ENCODE measurements at regions not wholly inside any gene's neighbourhood (a gene's known extent, or its start where the extent isn't known, plus 50 kb on each side); places are given as distances from the start of the nearest gene placed in this dataset.
"Not testable (repeated sequence)": the region's sequence is repeated elsewhere in the genome, so short reads cannot be mapped to it uniquely, and the experiment has no call there.

DNA sequence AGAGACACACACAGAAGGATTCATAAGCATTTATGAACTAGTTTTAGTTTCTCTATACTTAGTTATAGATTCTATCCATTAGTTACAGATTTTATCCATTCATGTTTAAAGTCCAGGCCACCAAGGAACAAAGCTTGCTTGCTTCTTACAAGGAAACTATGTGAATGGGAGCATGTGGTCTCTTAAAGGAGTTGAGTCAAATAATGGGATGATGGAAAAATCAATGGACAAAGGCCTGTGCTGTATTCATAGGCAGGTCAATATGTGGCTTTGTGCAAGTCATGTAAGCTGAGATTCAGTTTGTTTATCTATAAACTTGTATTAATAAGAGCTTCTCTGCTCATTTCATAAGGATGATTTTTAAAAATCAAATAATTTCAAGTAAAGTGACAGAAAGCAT lies 172.8 kb upstream of the CDK1 start:
- TF ChIP-seq, protein P1, sequence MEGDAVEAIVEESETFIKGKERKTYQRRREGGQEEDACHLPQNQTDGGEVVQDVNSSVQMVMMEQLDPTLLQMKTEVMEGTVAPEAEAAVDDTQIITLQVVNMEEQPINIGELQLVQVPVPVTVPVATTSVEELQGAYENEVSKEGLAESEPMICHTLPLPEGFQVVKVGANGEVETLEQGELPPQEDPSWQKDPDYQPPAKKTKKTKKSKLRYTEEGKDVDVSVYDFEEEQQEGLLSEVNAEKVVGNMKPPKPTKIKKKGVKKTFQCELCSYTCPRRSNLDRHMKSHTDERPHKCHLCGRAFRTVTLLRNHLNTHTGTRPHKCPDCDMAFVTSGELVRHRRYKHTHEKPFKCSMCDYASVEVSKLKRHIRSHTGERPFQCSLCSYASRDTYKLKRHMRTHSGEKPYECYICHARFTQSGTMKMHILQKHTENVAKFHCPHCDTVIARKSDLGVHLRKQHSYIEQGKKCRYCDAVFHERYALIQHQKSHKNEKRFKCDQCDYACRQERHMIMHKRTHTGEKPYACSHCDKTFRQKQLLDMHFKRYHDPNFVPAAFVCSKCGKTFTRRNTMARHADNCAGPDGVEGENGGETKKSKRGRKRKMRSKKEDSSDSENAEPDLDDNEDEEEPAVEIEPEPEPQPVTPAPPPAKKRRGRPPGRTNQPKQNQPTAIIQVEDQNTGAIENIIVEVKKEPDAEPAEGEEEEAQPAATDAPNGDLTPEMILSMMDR (IDR thresholded peaks at IDR 0.05; ENCODE audit: low read depth, low read length, missing control alignments): no peak
- H3K4me3 ChIP-seq (ENCODE audit: low read depth, low read length): no peak overlapping the region
- in situ Hi-C loops (cut with HindIII; ENCODE audit: low sequenced_read_pairs): no loop called here
- DNase-seq (ENCODE audit: low read depth): no peak

DNA sequence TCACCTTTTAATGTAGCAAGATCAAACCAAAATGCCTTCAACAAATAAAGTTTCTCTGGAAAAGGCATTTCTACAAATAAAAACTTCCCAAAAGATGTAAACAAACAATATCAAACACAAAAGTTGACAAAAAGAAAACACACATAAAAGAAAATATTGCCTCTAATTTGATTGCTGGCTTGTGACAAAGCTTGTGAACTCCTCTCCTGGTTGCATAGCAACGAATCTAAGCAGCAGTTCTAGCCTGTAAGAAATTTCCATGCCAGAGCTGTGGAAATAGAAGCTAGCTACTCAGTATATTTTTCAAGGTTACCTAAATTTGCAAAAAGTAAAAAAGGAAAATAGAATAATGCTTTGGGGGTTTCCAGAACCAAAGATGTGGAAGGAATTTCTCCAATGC lies 173.9 kb upstream of the CDK1 start:
- TF ChIP-seq, protein P1 (IDR thresholded peaks at IDR 0.05; ENCODE audit: low read depth, low read length, missing control alignments): no peak
- DNase-seq (ENCODE audit: low read depth): no peak
- H3K4me3 ChIP-seq (ENCODE audit: low read depth, low read length): no peak overlapping the region
- in situ Hi-C loops (cut with HindIII; ENCODE audit: low sequenced_read_pairs): no loop called here

DNA sequence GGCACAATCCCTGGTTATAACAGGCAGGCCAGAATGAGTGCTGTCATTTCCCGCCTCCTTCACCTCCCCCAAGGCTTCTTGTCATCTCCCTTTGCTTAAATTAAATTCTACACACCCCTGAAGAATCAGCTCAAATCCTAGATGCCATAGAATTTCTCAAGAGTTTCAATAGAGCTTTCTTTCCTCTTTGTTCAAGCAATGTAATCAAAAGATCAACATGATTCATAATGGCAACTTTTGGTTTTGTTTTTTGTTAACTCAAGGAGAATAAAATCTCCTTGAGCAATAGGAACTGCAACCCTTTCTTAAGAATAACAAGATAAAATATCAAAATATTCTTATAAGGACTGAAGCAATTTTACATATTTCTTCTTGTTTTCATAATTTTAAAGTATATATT lies 180.8 kb upstream of the CDK1 start:
- H3K4me3 ChIP-seq (ENCODE audit: low read depth, low read length): no peak overlapping the region
- in situ Hi-C loops (cut with HindIII; ENCODE audit: low sequenced_read_pairs): no loop called here
- TF ChIP-seq, protein P1 (IDR thresholded peaks at IDR 0.05; ENCODE audit: low read depth, low read length, missing control alignments): no peak
- DNase-seq (ENCODE audit: low read depth): no peak

DNA sequence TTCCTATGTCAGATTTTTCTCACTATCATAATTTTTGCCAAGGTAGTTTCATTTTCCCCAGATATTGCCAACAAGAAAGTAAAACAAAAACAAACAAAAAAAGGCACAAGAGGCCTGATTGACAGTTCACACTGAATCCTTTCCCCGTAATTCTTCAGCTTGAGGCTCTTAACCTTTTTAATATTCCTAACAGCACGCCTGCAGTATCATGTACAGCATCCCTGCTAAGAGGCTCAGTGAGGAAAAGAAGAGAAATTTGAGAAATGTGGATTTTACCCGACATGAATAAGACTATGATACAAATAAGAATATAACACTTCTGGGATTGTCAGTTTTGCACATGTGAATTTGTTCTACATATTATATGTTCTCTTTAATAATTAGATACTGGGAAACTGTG lies 182.4 kb upstream of the CDK1 start:
- TF ChIP-seq, protein P1 (IDR thresholded peaks at IDR 0.05; ENCODE audit: low read depth, low read length, missing control alignments): no peak
- in situ Hi-C loops (cut with HindIII; ENCODE audit: low sequenced_read_pairs): no loop called here
- H3K4me3 ChIP-seq (ENCODE audit: low read depth, low read length): no peak overlapping the region
- no peak for DNase-seq (ENCODE audit: low read depth)

DNA sequence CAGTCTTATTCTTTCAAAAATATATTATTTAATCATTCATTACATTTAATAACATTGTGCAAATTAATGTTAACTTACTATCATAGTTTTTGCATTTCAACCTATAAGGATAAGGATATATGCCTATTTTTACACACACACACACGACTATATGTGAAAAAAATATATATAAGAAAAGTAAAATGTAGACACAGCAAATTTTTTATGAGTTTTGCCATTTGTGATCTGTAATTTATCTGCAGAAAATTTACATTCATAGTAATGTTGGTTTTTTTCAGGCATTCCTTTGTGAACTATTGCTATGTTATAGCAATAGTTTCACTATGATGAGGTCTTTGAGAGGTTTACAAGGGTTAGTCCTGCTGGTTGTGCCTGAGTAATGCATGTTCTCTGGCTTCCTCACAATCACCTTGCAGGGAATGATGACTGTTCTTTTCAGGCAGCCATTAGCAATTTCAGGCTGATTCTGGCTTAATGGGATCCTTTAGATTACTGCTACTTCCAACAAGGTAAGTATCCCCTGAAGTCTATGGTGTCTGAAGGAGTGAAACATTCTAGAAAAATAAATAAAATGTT lies 183.7 kb upstream of the CDK1 start:
- in situ Hi-C loops (cut with HindIII; ENCODE audit: low sequenced_read_pairs): no loop called here
- TF ChIP-seq, protein P1 (IDR thresholded peaks at IDR 0.05; ENCODE audit: low read depth, low read length, missing control alignments): peak; percentile 29
- H3K4me3 ChIP-seq (ENCODE audit: low read depth, low read length): no peak overlapping the region
- no peak for DNase-seq (ENCODE audit: low read depth)

DNA sequence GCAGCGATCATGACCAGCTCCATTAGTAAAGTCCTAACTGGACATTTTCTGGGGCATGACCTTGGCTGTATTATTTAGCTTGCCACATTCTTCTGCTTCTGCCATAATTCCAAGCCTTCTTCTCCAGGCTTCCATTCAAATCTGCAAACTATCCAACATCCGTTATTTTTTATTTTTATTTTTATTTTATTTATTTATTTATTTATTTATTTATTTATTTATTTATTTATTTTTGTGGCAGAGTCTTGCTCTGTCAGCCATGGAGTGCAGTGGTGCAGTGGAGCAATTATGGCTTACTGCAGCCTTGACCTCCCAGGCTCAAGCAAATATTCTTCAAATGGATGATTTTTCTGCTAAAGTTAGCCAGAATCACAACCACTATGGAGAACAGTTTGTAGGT lies 187.2 kb upstream of the CDK1 start:
- no peak for DNase-seq (ENCODE audit: low read depth)
- no peak overlapping the region for H3K4me3 ChIP-seq (ENCODE audit: low read depth, low read length)
- in situ Hi-C loops (cut with HindIII; ENCODE audit: low sequenced_read_pairs): no loop called here
- TF ChIP-seq, protein P1 (IDR thresholded peaks at IDR 0.05; ENCODE audit: low read depth, low read length, missing control alignments): no peak

DNA sequence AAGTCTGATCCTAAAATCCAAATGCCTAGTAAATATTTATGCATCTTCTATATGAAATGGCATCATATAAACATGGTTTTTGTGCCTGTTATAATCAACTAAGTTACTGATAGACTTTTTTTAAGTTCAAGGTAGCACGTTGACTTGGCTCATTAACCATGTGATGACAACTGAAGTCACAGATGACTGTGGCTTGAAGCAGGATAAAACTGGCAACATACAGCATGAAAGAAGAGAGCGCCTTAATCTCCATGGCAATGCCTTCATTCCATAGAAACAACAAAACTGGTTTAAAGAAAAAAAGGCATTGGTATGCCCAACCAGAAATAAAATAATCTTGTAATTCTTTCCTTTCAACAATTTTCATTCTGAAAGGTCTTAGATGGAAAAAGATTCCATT lies 188.9 kb upstream of the CDK1 start:
- TF ChIP-seq, protein P1 (IDR thresholded peaks at IDR 0.05; ENCODE audit: low read depth, low read length, missing control alignments): no peak
- DNase-seq (ENCODE audit: low read depth): no peak
- no peak overlapping the region for H3K4me3 ChIP-seq (ENCODE audit: low read depth, low read length)
- in situ Hi-C loops (cut with HindIII; ENCODE audit: low sequenced_read_pairs): no loop called here

DNA sequence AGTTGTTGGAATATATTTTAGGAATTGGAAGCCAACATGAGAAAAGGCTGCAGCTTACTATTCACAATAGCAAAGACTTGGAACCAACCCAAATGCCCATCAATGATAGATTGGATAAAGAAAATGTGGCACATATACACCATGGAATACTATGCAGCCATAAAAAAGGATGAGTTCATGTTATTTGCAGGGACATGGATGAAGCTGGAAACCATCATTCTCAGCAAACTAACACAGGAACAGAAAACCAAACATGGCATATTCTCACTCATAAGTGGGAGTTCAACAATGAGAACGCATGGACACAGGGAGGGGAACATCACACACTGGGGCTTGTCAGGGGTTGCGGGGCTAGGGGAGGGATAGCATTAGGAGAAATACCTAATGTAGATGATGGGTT lies 192.1 kb upstream of the ANK3 start:
- DNase-seq (ENCODE audit: low read depth); H3K4me3 ChIP-seq (ENCODE audit: low read depth, low read length); in situ Hi-C loops (cut with HindIII; ENCODE audit: low sequenced_read_pairs): not testable (repeated sequence)

Measured in astrocyte of the cerebellum (primary cell).